HG03469 (cell line): ENCODE measurements at regions not wholly inside any gene's neighbourhood (a gene's known extent, or its start where the extent isn't known, plus 50 kb on each side); places are given as distances from the start of the nearest gene placed in this dataset.

ENCODE experiments used
- ATAC-seq: cut with Tn5 transposase; IDR thresholded peaks from one replicate; pipeline ENCODE4 v1.9.1; 2021; ENCODE audit warnings: mild to moderate bottlenecking, moderate library complexity, moderate number of reproducible peaks; ENCODE audit not compliant: unreplicated experiment

- ATAC-seq, result no peak
Observed at GRCh38 chr1:81635816-81636215, 164.9 kb upstream of the ADGRL2 start.

GRCh38 chr1:81634294-81634693 lies 166.4 kb upstream of the ADGRL2 start:
- ATAC-seq, result no peak

DNA sequence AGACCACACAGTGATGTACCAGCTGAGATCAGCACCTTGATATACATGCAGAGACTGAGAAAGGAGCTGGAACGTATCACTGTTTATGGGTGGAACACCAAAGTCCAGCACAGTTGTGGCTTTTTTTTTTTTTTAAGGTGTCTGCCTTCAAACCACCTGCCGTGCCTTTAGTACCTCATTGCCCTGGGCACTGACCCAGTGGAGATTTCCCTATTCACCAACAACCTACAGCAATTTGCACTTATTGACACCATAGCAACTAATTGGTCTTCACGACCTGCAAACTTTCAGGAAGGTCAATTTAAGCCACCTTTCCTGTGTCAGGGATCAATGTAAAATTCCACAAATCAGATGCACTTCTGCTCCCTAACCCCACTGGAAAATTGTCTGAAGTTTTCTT lies 181.6 kb upstream of the ADGRL2 start:
- ATAC-seq, result no peak

DNA sequence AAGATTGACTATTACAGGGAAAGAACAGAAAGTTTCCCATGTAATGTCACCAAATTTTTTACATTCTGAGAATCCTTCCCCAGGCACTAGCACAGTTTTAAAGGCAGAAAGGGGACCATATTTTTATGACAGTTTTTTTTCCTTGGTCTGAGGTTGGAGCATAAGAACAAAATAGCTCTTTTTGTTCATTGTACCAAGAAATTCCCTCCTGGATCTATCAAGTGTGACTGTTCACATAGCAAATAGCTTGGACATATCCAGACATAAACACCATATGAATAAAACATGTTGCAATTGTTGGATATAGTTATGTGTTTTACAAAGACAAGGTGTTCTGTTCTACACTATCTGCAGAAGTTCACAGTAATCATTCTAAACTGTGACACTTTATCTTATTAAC lies 182.4 kb upstream of the ADGRL2 start:
- ATAC-seq, result no peak

DNA sequence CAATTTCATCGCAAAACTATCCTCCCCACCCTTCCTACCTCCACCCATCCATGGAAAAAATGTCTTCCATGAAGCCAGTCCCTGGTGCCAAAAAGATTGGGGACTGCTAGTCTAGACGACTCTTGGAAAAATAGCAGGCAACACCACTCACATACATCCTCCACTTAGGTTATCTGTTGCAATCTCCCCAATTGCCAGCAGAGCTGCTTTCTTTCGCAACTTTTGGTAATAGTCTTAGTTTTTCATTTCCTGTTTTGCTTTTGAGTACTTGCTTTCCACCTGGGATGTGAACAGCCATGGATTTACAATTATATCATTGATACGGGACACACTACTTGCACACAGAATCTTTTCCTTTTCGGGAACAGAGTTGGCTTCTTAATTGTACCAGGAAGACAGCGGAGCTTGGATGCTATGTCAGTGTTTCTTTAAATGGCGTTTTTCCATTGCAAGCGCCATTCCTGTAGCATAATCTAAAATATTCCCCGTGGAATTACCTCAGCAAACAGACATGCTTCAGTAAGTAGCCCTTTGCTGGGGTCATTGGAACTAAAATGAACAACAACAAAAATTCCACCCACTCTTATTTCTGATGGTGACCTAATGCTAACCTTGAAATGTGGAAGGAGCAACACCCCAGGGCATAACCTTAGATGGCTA lies 183.3 kb upstream of the ADGRL2 start:
- no peak for ATAC-seq

- no peak for ATAC-seq
Observed at GRCh38 chr1:81613803-81614202, 186.9 kb upstream of the ADGRL2 start.

DNA sequence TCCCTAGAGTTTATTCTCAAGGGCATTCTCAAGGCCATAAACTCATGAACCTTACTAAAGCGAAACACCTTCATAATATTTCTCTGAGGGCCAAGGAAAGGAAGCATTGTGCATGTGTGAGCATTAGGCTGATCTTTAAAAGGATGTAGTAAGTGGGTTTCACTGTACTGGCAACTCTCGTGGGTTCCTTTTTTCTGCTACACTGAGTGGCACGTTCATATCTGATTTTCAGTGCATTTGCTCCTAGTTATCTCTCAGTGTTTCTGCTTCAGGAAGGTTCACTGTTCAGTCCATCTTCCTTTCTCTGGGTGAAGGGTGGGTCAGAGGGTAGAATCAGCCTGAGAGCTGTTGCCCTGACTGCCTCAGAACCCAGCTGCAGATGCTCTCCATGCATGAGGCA lies 192.8 kb upstream of the ADGRL2 start:
- ATAC-seq, result no peak

DNA sequence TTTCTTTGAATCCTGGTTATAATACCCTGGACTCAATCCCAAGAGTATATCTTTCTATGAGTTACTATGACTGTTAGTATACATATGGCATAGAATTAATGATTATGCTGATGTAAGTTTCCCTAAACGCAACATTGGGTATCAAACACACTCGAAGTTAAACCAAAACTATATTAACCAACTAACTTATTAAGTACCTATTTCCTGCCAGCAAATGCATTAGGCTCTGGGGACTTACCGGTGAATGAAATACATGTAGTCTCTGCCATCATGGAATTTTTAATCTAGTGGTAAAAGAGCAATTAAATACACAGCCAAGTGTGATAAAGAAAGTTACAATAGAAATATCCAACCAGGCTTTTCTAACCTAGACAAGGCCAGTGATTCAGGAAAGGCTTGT lies 193.6 kb upstream of the ADGRL2 start:
- ATAC-seq, result no peak

DNA sequence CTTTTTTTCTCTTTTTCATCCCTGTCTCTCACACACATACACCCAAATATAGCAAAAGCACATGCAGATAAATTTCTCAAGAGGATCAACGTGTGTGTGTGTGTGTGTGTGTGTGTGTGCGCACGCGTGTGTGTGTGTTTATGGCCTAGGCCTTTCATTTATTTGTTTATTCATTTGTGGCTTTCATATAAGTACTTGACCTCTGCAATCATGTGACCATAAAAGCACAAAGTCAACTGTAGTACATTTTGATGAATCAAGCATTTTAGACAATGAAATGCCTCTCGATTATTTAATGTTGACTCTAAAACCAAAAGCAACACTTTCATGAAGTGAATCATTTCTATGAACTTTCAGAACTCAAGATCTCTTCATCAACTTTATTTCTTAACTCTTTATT lies 194.1 kb upstream of the ADGRL2 start:
- no peak for ATAC-seq

DNA sequence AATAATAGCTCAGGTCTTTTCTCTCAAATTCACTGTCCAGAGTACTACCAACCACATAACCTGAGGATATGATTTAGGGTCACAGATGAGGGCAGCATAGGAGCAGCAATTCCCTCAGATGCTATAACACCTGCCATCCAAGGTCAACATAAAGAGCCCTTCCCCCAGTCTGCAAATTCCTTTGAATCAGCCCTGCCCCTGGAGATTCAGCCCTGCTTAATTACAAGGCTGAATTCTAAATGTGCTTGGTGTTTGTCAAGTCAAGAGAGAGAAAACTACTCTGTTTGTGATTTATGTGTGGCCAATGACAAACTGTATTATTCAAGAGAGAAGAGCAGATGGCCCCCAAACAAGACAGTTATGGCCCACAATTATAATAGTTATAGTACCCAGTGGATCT lies 195.7 kb upstream of the ADGRL2 start:
- ATAC-seq, result no peak

- no peak for ATAC-seq
Observed at GRCh38 chr1:81600878-81601622, 199.7 kb upstream of the ADGRL2 start.

DNA sequence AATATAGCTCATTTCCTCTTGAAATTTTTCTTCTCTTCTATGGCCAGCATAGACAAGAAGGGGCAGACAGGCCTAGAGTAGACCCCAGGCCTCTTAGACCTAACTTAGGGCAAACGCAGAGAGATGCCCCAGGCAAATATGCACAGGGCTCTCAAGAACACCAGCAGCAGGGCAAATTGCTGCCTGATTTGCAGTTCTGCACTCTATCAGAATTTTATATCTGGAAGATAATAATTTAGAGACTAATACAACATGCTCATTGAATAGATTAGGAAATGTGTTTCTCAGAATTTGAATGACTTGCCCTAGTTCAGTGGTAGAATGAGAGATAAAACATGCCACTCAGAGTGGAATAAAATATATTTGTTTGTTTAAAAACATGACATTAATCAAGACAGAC lies 200.4 kb upstream of the ADGRL2 start:
- ATAC-seq, result no peak

DNA sequence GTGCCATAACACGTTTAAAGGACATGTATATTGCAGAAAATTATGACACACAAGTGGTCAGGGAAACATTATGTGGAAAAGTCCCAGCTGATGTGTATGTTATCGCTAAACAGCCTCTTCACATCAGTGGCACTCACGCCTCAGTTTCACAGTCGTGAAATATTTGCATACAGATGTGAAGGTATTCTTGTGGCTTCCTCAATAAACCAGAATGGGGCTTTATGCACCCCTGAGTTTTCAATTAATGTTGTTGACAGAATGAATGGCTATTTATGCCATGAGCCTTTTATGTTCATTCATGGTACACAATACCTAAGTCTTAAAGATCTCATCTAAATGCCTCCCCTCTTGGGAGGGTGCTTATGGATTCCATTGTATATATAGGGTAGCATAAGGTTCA lies 202.1 kb upstream of the ADGRL2 start:
- no peak for ATAC-seq

GRCh38 chr1:81597720-81598426 lies 202.9 kb upstream of the ADGRL2 start:
- ATAC-seq, result no peak

DNA sequence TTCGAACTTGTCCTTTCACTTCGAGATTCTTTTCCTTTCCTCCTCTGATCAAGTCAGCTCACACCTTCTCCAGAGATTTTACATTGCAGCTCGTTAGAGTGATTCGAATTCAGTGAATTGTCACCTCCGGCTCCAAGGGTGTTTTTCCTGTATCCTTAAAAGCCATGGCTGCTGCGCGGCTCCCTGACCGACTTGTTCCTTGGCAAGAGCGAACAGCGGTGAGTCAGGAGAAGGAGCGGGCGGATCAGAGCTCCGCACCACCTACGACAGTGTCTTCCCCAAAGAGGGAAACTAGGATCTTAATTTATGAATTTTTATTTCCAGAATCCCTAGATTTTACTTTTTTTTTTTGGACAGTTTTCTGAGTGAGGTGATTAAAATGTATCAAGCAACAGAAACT lies 204.4 kb upstream of the ADGRL2 start:
- ATAC-seq, result no peak

- no peak for ATAC-seq
Observed at GRCh38 chr1:81594206-81594605, 206.5 kb upstream of the ADGRL2 start.

GRCh38 chr1:81592233-81592632 lies 208.5 kb upstream of the ADGRL2 start:
- ATAC-seq, result no peak

GRCh38 chr1:81590171-81590570 lies 210.6 kb upstream of the ADGRL2 start:
- ATAC-seq, result no peak

- ATAC-seq, result no peak
Observed at GRCh38 chr1:81588149-81588548, 212.6 kb upstream of the ADGRL2 start.

- ATAC-seq, result no peak
Observed at GRCh38 chr1:81587426-81587825, 213.3 kb upstream of the ADGRL2 start.

DNA sequence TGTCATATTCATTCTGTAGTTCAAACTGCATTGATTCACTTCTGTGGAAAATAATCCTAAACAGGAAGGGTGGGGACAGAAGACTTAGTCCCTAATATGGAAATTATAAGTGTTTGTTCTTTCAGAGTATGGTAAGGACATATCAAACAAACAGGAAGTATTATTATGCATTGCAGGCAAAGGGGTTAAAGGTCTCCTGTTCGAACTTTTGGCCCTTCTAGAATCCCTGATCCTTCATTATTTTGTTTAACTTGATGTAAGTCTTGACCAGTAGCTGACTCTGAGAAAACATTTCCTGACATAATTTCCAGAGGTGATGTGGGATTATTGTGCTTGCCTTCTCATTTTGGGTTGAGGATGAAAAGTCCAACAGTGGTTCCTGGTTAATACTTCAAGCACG lies 215.4 kb upstream of the ADGRL2 start:
- no peak for ATAC-seq

GRCh38 chr1:81584398-81584797 lies 216.3 kb upstream of the ADGRL2 start:
- no peak for ATAC-seq
